Transverse colon (tissue), 4 donors: ENCODE measurements at regions not wholly inside any gene's neighbourhood (a gene's known extent, or its start where the extent isn't known, plus 50 kb on each side); places are given as distances from the start of the nearest gene placed in this dataset.

Experiments
- DNase-seq: peaks from one replicate; pipeline ENCODE4 v3.0.0-alpha.2; 2019
- H3K27ac ChIP-seq, 4 donors: fragments of 200-600 bp; sonication (generic); 2 replicates each; pipeline ENCODE4 v1.5.1; 2016 to 2018; ENCODE audit warnings: inconsistent platforms in 4 of 4
- H3K27me3 ChIP-seq: fragments of 200-600 bp; sonication (generic); 2 replicates; pipeline ENCODE4 v1.5.1; 2017; ENCODE audit warnings: inconsistent platforms
- H3K36me3 ChIP-seq, 4 donors: fragments of 200-600 bp; sonication (generic); 2 replicates each; pipeline ENCODE4 v1.5.1; 2017 to 2019; ENCODE audit warnings: inconsistent platforms in 4 of 4
- H3K4me1 ChIP-seq, 4 donors: fragments of 200-600 bp; sonication (generic); 2 replicates each; pipeline ENCODE4 v1.5.1; 2017 to 2020; ENCODE audit warnings: inconsistent platforms in 4 of 4
- H3K4me3 ChIP-seq, 4 donors: fragments of 200-600 bp; sonication (generic); 1 replicate in 1 of 4; 2 replicates in 3 of 4; pipeline versions ENCODE4 v1.5.1 to v1.6.1; 2017 to 2019; ENCODE audit warnings: inconsistent platforms in 4 of 4
- H3K9me3 ChIP-seq, 2 donors: fragments of 200-600 bp; sonication (generic); 2 replicates each; pipeline ENCODE4 v1.5.1; 2017 to 2019; ENCODE audit warnings: inconsistent platforms in 2 of 2
- EP300 ChIP-seq: sonication (generic); formaldehyde crosslinking; IDR thresholded peaks from one replicate; pipeline ENCODE4 v1.6.1; 2017; ENCODE audit warnings: antibody characterized with exemption, low read depth
- POLR2A ChIP-seq: fragments of 450-650 bp; IDR thresholded peaks from one replicate; pipeline ENCODE4 v1.6.1; 2016; ENCODE audit warnings: antibody characterized with exemption, mild to moderate bottlenecking, moderate library complexity
- POLR2AphosphoS5 ChIP-seq, 3 donors: sonication (generic); formaldehyde crosslinking; IDR thresholded peaks; one replicate each; pipeline ENCODE4 v1.6.1; 2016; ENCODE audit warnings: antibody characterized with exemption in 3 of 3
- WGBS, 2 donors: methylation state at CpG; one replicate each; pipeline ENCODE4 v1.1.5; 2018; ENCODE audit warnings: low coverage in 1 of 2; 5-methylcytosine and 5-hydroxymethylcytosine counted together
- in situ Hi-C, 4 donors: fragments of 200-750 bp; cut with MboI; loops; one replicate each; pipeline versions ENCODE4 v1.15.0 to v1.15.1; 2017; ENCODE audit warnings: low sequenced_read_pairs in 3 of 4, low pct_ligation_motif_present in 1 of 4, low pct_unique_long_range_greater_than_20kb in 1 of 4
- intact Hi-C: fragments of 100-400 bp; cut with DNase I; formaldehyde crosslinking; loops from one replicate; pipeline ENCODE4 v1.15.1; 2023; ENCODE audit warnings: low total_unique reads
- TF ChIP-seq, protein P1 (sequence below), 5 experiments: fragments of 200-600 bp in 3 of 5; fragments of 450-650 bp in 2 of 5; sonication (generic) in 3 of 5; IDR thresholded peaks; 1 replicate in 2 of 5; 2 replicates in 3 of 5; pipeline ENCODE4 v1.5.1; 2016 to 2017; ENCODE audit warnings: antibody characterized with exemption in 5 of 5, inconsistent platforms in 3 of 5, mild to moderate bottlenecking in 2 of 5, moderate library complexity in 1 of 5

DNA sequence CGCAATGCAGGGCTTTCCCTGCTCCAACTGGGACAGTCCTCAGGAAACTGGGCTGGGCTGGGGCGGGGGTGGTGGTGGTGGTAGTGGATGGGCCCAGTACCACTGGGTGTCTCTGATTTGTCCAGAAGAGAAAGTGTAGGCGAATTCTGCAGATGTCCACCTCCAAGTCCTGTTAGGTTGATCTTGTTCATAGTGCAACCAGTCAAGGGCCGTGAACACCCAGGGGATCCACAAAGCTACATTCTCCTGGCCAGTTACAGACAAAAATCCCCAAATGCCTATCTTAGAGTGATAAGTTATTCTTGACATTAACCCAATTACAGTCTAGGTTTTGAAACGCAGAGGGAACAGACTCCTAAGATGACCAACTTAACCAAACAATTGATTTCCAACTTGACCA lies 97.5 kb upstream of the SHB start:
- intact Hi-C loops (loop anchor here (5.0 kb wide), 1 partner anchor 39 kb away; no protein-coding TSS in a partner anchor), in situ Hi-C loops (loop anchor here in 2 of 4 donors (25.0 kb wide), 2 partner anchors 196 to 254 kb away; partner anchors contain the start of gene SLC25A51 (in 2 of the 2))
- no peak for DNase-seq
- H3K9me3 ChIP-seq, result peaks cover 6 to 7% of the 10 kb centered on the region in 2 donors
- H3K4me1 ChIP-seq, result no peaks in the 10 kb centered on the region
- H3K27ac ChIP-seq, result no peak overlapping the region
- WGBS, 2 donors, result 88% methylated on average over 1 to 5 of the region's 5 CpGs
- no peaks in the 10 kb centered on the region for H3K36me3 ChIP-seq
- no peaks in the 10 kb centered on the region for H3K27me3 ChIP-seq
- no peak overlapping the region for H3K4me3 ChIP-seq
- TF ChIP-seq EP300 (no peak), POLR2A (no peak)

DNA sequence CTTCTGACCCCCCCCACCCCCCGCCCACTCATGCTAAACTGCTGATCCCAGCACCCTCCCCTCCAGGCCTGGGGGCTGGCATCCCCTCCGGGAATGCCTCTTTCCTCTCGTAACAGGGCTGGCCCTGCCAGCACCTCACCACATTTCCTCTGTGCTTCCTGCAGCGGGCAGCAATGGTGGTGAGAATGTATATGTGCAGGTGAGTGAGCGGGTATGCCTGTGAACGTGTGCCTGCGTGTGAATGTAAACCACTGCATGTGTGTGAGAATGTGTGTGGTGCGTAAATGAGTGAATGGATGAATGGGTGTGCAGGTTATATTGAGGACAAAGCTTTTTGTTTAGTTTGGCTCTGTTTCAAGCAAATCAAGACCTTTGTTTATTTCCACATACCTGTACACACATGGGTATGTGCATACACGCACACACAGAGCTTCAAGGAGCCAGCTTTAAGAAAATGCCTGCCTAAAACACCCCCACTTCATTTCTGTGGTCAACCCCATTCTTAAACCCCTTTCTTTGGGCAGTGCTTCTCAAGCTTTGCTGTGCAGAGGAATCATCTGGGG lies 95.7 kb upstream of the SHB start:
- intact Hi-C loops, result loop anchor here (5.0 kb wide), 2 partner anchors 37 to 252 kb away; no protein-coding TSS in a partner anchor
- in situ Hi-C loops, result loop anchor here in 3 of 4 donors (5.0 to 25.0 kb wide), 3 partner anchors 198 to 257 kb away; partner anchors contain the start of gene SLC25A51 (in 2 of the 3)
- 45 to 55% methylated on average over 5 to 9 of the region's 9 CpGs for WGBS, 2 donors
- Histone ChIP-seq H3K36me3 (no peaks in the 10 kb centered on the region), H3K4me3 (no peak overlapping the region), H3K4me1 (no peaks in the 10 kb centered on the region), H3K27me3 (no peaks in the 10 kb centered on the region), H3K27ac (no peak overlapping the region), H3K9me3 (no peaks in the 10 kb centered on the region)
- TF ChIP-seq, protein P1, sequence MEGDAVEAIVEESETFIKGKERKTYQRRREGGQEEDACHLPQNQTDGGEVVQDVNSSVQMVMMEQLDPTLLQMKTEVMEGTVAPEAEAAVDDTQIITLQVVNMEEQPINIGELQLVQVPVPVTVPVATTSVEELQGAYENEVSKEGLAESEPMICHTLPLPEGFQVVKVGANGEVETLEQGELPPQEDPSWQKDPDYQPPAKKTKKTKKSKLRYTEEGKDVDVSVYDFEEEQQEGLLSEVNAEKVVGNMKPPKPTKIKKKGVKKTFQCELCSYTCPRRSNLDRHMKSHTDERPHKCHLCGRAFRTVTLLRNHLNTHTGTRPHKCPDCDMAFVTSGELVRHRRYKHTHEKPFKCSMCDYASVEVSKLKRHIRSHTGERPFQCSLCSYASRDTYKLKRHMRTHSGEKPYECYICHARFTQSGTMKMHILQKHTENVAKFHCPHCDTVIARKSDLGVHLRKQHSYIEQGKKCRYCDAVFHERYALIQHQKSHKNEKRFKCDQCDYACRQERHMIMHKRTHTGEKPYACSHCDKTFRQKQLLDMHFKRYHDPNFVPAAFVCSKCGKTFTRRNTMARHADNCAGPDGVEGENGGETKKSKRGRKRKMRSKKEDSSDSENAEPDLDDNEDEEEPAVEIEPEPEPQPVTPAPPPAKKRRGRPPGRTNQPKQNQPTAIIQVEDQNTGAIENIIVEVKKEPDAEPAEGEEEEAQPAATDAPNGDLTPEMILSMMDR (IDR thresholded peaks at IDR 0.05), result no peak
- TF ChIP-seq EP300, result no peak
- no peak for TF ChIP-seq POLR2A
- DNase-seq, result no peak

DNA sequence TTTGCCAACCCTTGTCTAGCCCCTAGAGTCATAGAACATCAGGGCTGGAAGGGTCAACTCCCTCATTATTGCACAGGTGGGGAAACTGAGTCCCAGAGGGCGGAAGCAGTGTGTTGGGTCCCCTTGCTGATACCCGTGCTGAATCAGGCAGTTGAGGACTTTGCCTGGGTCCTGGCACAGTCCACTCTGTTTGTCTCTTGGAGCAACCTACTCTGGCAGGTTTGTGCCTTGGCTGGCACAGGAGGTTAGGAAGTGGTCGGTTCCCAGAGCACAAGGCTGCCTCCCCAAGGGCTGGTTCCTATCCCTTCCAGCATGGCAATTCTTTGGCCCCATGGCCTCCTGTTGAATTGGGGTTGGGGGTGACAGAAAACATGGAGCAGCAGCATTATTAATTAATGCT lies 94.5 kb upstream of the SHB start:
- TF ChIP-seq POLR2AphosphoS5 (IDR thresholded peaks at IDR 0.05) (no peak), POLR2A (no peak), EP300 (no peak)
- TF ChIP-seq, protein P1 (IDR thresholded peaks at IDR 0.05), result no peak
- H3K27me3 ChIP-seq, result no peaks in the 10 kb centered on the region
- H3K9me3 ChIP-seq, result no peaks in the 10 kb centered on the region
- H3K4me1 ChIP-seq, result no peaks in the 10 kb centered on the region
- in situ Hi-C loops (loop anchor here in 3 of 4 donors (5.0 to 25.0 kb wide), 3 partner anchors 199 to 256 kb away; partner anchors contain the start of gene SLC25A51 (in 2 of the 3)), intact Hi-C loops (loop anchor here (5.0 kb wide), 1 partner anchor 251 kb away; no protein-coding TSS in a partner anchor)
- no peak for DNase-seq
- WGBS, 2 donors, result 79% methylated on average over 3 of the region's 3 CpGs; no CpG with 5 or more reads in 1 of the 2 donors
- no peak overlapping the region for H3K4me3 ChIP-seq
- no peaks in the 10 kb centered on the region for H3K36me3 ChIP-seq
- H3K27ac ChIP-seq, result no peak overlapping the region

DNA sequence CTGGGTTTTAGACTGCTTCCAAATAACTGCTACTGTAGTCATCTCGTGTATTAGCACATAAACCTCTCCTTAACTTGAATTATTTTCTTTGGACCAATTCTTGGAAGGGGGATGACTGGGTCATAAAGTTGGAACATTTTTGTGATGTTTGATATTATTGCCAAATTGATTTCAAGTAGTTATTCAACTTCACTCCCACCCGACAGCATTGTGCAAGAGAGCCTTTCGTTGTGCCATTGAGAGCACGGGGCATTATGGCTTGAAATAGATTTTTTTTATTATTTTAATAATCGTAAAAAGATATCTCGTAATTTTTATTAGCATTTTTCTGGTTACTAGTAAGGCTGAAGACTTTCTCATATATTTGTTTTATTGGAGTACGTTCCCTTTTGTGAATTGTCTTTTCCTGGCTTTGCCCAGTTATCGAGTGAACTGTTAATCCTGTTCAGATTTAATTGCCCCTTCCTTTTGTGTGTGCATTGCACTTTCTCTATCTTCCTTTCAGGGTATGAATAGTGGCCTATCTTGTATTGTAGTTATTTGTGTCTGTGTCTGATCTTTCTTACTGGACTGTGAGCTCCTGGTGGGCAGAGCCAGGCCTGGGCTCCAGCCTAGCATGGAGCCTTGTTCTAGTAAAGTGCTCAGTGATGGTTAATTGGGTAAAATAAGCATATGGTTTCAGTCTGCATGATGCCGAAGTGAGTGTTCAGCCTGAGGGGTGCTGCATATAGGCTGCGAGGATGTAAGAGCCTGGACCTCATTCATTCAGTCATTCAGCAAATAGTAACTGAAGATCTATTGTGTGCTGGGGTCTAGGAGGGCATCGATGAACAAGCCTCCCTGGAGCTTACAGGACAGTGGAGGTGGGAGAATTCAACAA lies 93.5 kb upstream of the SHB start:
- H3K9me3 ChIP-seq, result no peaks in the 10 kb centered on the region
- intact Hi-C loops (loop anchor here (5.0 kb wide), 1 partner anchor 250 kb away; no protein-coding TSS in a partner anchor), in situ Hi-C loops (loop anchor here in 3 of 4 donors (5.0 to 25.0 kb wide), 3 partner anchors 200 to 255 kb away; partner anchors contain the start of gene SLC25A51 (in 2 of the 3))
- 72 to 74% methylated on average over 8 to 11 of the region's 11 CpGs for WGBS, 2 donors
- TF ChIP-seq POLR2A (no peak), EP300 (no peak), POLR2AphosphoS5 (IDR thresholded peaks at IDR 0.05) (no peak)
- TF ChIP-seq, protein P1 (IDR thresholded peaks at IDR 0.05), result no peak
- no peaks in the 10 kb centered on the region for H3K4me1 ChIP-seq
- H3K27ac ChIP-seq, result no peak overlapping the region
- H3K4me3 ChIP-seq, result no peak overlapping the region
- no peaks in the 10 kb centered on the region for H3K36me3 ChIP-seq
- H3K27me3 ChIP-seq, result no peaks in the 10 kb centered on the region
- DNase-seq, result no peak
